H9 (cell line): ENCODE measurements at regions not wholly inside any gene's neighbourhood (a gene's known extent, or its start where the extent isn't known, plus 50 kb on each side); places are given as distances from the start of the nearest gene placed in this dataset.

Experiments used
- DNase-seq: peaks from one replicate; pipeline ENCODE4 v3.0.0-alpha.2; 2017
- H2AFZ ChIP-seq: one replicate; pipeline ENCODE4 v1.6.1; 2013; ENCODE audit warnings: mild to moderate bottlenecking, low read length, control low read depth, moderate library complexity
- H2AK5ac ChIP-seq: 2 replicates; pipeline ENCODE4 v1.6.1; 2013; ENCODE audit warnings: low read length, control low read depth, mixed read lengths; ENCODE audit not compliant: insufficient read length
- H2BK120ac ChIP-seq: one replicate; pipeline ENCODE4 v1.6.1; 2013; ENCODE audit warnings: low read depth, mild to moderate bottlenecking, low read length, control low read depth, inconsistent platforms; ENCODE audit not compliant: poor library complexity, severe bottlenecking
- H2BK12ac ChIP-seq: 2 replicates; pipeline ENCODE4 v1.6.1; 2013; ENCODE audit warnings: low read length, control low read depth, mixed read lengths, low read depth; ENCODE audit not compliant: insufficient read length
- H2BK15ac ChIP-seq: 2 replicates; pipeline ENCODE4 v1.6.1; 2013; ENCODE audit warnings: low read depth, low read length, control low read depth
- H2BK20ac ChIP-seq: one replicate; pipeline ENCODE4 v1.6.1; 2013; ENCODE audit warnings: low read depth, mild to moderate bottlenecking, low read length, control low read depth, inconsistent platforms; ENCODE audit not compliant: poor library complexity, severe bottlenecking
- H2BK5ac ChIP-seq: 2 replicates; pipeline ENCODE4 v1.6.1; 2013; ENCODE audit warnings: low read length, control low read depth, mixed read lengths; ENCODE audit not compliant: insufficient read length
- H3K14ac ChIP-seq: 2 replicates; pipeline ENCODE4 v1.6.1; 2013; ENCODE audit warnings: low read length, control low read depth; ENCODE audit not compliant: insufficient read depth
- H3K18ac ChIP-seq: 2 replicates; pipeline ENCODE4 v1.6.1; 2013; ENCODE audit warnings: low read depth, mild to moderate bottlenecking, mixed read lengths, low read length, control low read depth; ENCODE audit not compliant: insufficient read length
- H3K23ac ChIP-seq: 2 replicates; pipeline ENCODE4 v1.6.1; 2013; ENCODE audit warnings: low read length, control low read depth, mixed read lengths, low read depth; ENCODE audit not compliant: insufficient read length
- H3K23me2 ChIP-seq: 2 replicates; pipeline ENCODE4 v1.6.1; 2013; ENCODE audit warnings: low read depth, mild to moderate bottlenecking, mixed read lengths, low read length, control low read depth; ENCODE audit not compliant: insufficient read length, poor library complexity, severe bottlenecking
- H3K27ac ChIP-seq: 2 replicates; pipeline ENCODE4 v1.5.1; 2013; ENCODE audit warnings: low read length, control low read depth, mixed read lengths, low read depth; ENCODE audit not compliant: insufficient read length
- H3K27me3 ChIP-seq: 2 replicates; pipeline ENCODE4 v1.6.1; 2013; ENCODE audit warnings: low read length, control low read depth, inconsistent platforms; ENCODE audit not compliant: insufficient read depth
- H3K4ac ChIP-seq: 2 replicates; pipeline ENCODE4 v1.6.1; 2013; ENCODE audit warnings: low read depth, mild to moderate bottlenecking, control low read depth, inconsistent platforms, low read length, moderate library complexity
- H3K4me1 ChIP-seq: 2 replicates; pipeline ENCODE4 v1.6.1; 2013; ENCODE audit warnings: low read length, control low read depth, inconsistent platforms; ENCODE audit not compliant: insufficient read depth
- H3K4me2 ChIP-seq: 2 replicates; pipeline ENCODE4 v1.6.1; 2013; ENCODE audit warnings: low read length, control low read depth, mixed read lengths; ENCODE audit not compliant: insufficient read length, insufficient read depth
- H3K56ac ChIP-seq: 2 replicates; pipeline ENCODE4 v1.6.1; 2013; ENCODE audit warnings: low read depth, mild to moderate bottlenecking, mixed read lengths, low read length, control low read depth; ENCODE audit not compliant: insufficient read length
- H3K79me1 ChIP-seq: 2 replicates; pipeline ENCODE4 v1.6.1; 2013; ENCODE audit warnings: low read depth, mild to moderate bottlenecking, moderate library complexity, low read length, control low read depth, inconsistent platforms; ENCODE audit not compliant: insufficient read depth, poor library complexity, severe bottlenecking
- H3K79me2 ChIP-seq: 2 replicates; pipeline ENCODE4 v1.6.1; 2013; ENCODE audit warnings: low read length, control low read depth, inconsistent platforms; ENCODE audit not compliant: insufficient read depth
- H3K9ac ChIP-seq: 2 replicates; pipeline ENCODE4 v1.6.1; 2013; ENCODE audit warnings: low read length, control low read depth, mixed read lengths; ENCODE audit not compliant: insufficient read length; ENCODE audit errors: extremely low read depth
- H3K9me3 ChIP-seq: one replicate; pipeline ENCODE4 v1.6.1; 2013; ENCODE audit warnings: low read depth, low read length, inconsistent platforms; ENCODE audit not compliant: control insufficient read depth
- H3T11ph ChIP-seq: one replicate; pipeline ENCODE4 v1.6.1; 2013; ENCODE audit warnings: mild to moderate bottlenecking, low read length, control low read depth, inconsistent platforms
- H4K20me1 ChIP-seq: one replicate; pipeline ENCODE4 v1.6.1; 2013; ENCODE audit not compliant: control insufficient read depth, insufficient read length, insufficient read depth
- H4K5ac ChIP-seq: 2 replicates; pipeline ENCODE4 v1.6.1; 2013; ENCODE audit warnings: low read depth, mild to moderate bottlenecking, mixed read lengths, low read length, control low read depth; ENCODE audit not compliant: insufficient read length
- H4K8ac ChIP-seq: replicated peaks from 2 replicates; pipeline ENCODE4 v1.6.1; 2013; ENCODE audit warnings: low read length, control low read depth, mixed read lengths, low read depth; ENCODE audit not compliant: insufficient read length
- H4K91ac ChIP-seq: 2 replicates; pipeline ENCODE4 v1.6.1; 2013; ENCODE audit warnings: low read depth, mild to moderate bottlenecking, moderate library complexity, mixed read lengths, low read length, control low read depth; ENCODE audit not compliant: insufficient read length
- H3K27ac Mint-ChIP-seq, 3 experiments: 2 replicates in 2 of 3; 3 replicates in 1 of 3; pipeline ENCODE4 v1.8.0; 2020 to 2021; ENCODE audit warnings: mixed read lengths in 3 of 3, mild to moderate bottlenecking in 1 of 3, moderate library complexity in 1 of 3
- H3K27me3 Mint-ChIP-seq: 2 replicates; pipeline ENCODE4 v1.8.0; 2021; ENCODE audit warnings: low read depth, mild to moderate bottlenecking, moderate library complexity, mixed read lengths
- H3K36me3 Mint-ChIP-seq, 3 experiments: 2 replicates in 2 of 3; 3 replicates in 1 of 3; pipeline ENCODE4 v1.8.0; 2020 to 2021; ENCODE audit warnings: low read depth in 3 of 3, mixed read lengths in 3 of 3; ENCODE audit not compliant: insufficient read depth in 1 of 3
- H3K4me1 Mint-ChIP-seq, 2 experiments: 2 replicates each; pipeline ENCODE4 v1.8.0; 2020; ENCODE audit warnings: mixed read lengths in 2 of 2
- H3K4me3 Mint-ChIP-seq, 2 experiments: 2 replicates in 1 of 2; 3 replicates in 1 of 2; pipeline ENCODE4 v1.8.0; 2020 to 2021; ENCODE audit warnings: mild to moderate bottlenecking in 2 of 2, mixed read lengths in 2 of 2, moderate library complexity in 1 of 2
- H3K9me3 Mint-ChIP-seq, 2 experiments: 2 replicates in 1 of 2; 3 replicates in 1 of 2; pipeline ENCODE4 v1.8.0; 2020; ENCODE audit warnings: mild to moderate bottlenecking in 2 of 2, mixed read lengths in 2 of 2, moderate library complexity in 1 of 2
- TF ChIP-seq, protein P1 (sequence below): fragments of 200-600 bp; sonication (generic); conservative IDR thresholded peaks from 3 replicates; pipeline ENCODE4 v1.8.0; 2021; ENCODE audit warnings: antibody characterized with exemption, mild to moderate bottlenecking

DNA sequence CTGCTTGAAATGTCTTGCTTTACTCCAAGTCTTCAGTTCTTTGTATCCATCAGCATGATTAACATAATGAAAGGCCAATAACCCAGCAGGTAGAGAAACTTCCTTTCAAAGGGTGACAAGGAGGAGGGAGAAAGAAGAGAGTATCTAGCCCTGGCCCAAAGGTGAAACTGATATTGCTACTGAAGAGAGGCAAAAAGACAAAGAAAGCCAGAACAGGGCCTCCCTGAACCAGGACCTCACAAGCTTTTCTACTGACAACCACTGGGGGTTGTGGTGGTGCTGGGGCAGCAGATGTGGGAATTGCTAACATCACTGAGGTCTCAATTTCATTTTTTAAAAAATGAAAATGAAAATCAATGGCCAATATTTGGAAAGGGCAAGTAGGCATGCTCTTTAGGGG, 234.1 kb downstream of the RSL24D1 start:
- no peak overlapping the region for H3K56ac ChIP-seq
- H3K79me2 ChIP-seq, result no peaks in the 10 kb centered on the region
- H3K27me3 ChIP-seq, result no peaks in the 10 kb centered on the region
- H3K4me2 ChIP-seq, result no peak overlapping the region
- Mint-ChIP-seq H3K27ac (no peak overlapping the region), H3K36me3 (peaks cover 5 to 22% (median 7%) of the 10 kb centered on the region in 3 experiments; a peak in 5 of 7 replicates), H3K27me3 (no peaks in the 10 kb centered on the region; the same call in 1 of the 2 replicates), H3K9me3 (peaks cover 26 to 36% of the 10 kb centered on the region in 2 experiments), H3K4me1 (peaks cover 4 to 5% of the 10 kb centered on the region in 2 experiments; a peak in 3 of 4 replicates), H3K4me3 (no peak overlapping the region)
- H4K91ac ChIP-seq, result no peak overlapping the region
- H3K9ac ChIP-seq, result no peak overlapping the region
- H2BK12ac ChIP-seq, result no peak overlapping the region
- no peak overlapping the region for H3K14ac ChIP-seq
- H2AK5ac ChIP-seq, result no peak overlapping the region
- no peak overlapping the region for H4K5ac ChIP-seq
- no peak overlapping the region for H2BK15ac ChIP-seq
- DNase-seq, result no peak
- no peak overlapping the region for H3T11ph ChIP-seq
- no peak overlapping the region for H3K18ac ChIP-seq
- no peak overlapping the region for H2BK20ac ChIP-seq
- H2BK5ac ChIP-seq, result no peak overlapping the region
- no peak overlapping the region for H3K27ac ChIP-seq
- no peaks in the 10 kb centered on the region for H3K4me1 ChIP-seq
- no peak overlapping the region for H4K8ac ChIP-seq
- H2AFZ ChIP-seq, result no peak overlapping the region
- H2BK120ac ChIP-seq, result no peak overlapping the region
- no peaks in the 10 kb centered on the region for H3K79me1 ChIP-seq
- H3K23me2 ChIP-seq, result no peaks in the 10 kb centered on the region
- no peaks in the 10 kb centered on the region for H4K20me1 ChIP-seq
- no peak overlapping the region for H3K23ac ChIP-seq
- no peak overlapping the region for H3K4ac ChIP-seq
- TF ChIP-seq, protein P1, sequence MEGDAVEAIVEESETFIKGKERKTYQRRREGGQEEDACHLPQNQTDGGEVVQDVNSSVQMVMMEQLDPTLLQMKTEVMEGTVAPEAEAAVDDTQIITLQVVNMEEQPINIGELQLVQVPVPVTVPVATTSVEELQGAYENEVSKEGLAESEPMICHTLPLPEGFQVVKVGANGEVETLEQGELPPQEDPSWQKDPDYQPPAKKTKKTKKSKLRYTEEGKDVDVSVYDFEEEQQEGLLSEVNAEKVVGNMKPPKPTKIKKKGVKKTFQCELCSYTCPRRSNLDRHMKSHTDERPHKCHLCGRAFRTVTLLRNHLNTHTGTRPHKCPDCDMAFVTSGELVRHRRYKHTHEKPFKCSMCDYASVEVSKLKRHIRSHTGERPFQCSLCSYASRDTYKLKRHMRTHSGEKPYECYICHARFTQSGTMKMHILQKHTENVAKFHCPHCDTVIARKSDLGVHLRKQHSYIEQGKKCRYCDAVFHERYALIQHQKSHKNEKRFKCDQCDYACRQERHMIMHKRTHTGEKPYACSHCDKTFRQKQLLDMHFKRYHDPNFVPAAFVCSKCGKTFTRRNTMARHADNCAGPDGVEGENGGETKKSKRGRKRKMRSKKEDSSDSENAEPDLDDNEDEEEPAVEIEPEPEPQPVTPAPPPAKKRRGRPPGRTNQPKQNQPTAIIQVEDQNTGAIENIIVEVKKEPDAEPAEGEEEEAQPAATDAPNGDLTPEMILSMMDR, result no peak
- no peaks in the 10 kb centered on the region for H3K9me3 ChIP-seq
